ENCODE measurements at regions not wholly inside any gene's neighbourhood (a gene's known extent, or its start where the extent isn't known, plus 50 kb on each side); places are given as distances from the start of the nearest gene placed in this dataset.

GRCh38 chr2:142472382-142472781 is 341.6 kb upstream of the LRP1B start:
- no peak overlapping the region for H3K9ac ChIP-seq
- CTCF ChIA-PET = interaction anchor here (1.0 kb wide), 1 partner anchor 46 kb away, joined by 4 read pairs; no protein-coding TSS in a partner anchor
- no peaks in the 10 kb centered on the region for H4K20me1 ChIP-seq (ENCODE audit: insufficient read depth)
- H3K79me2 ChIP-seq (ENCODE audit: insufficient read depth) = no peaks in the 10 kb centered on the region
- no peaks in the 10 kb centered on the region for H3K9me2 ChIP-seq
- no peak overlapping the region for H3K4me2 ChIP-seq
- DNase-seq = no peak
- H3K27me3 ChIP-seq (ENCODE audit: insufficient read depth) = no peaks in the 10 kb centered on the region
- no peaks in the 10 kb centered on the region for H3K9me3 ChIP-seq
- TF ChIP-seq FOXJ3 (CRISPR knock-in tag; IDR thresholded peaks at IDR 0.05) (no peak), REST (IDR thresholded peaks at IDR 0.05; ENCODE audit: low read depth, low read length) (no peak), MAX (IDR thresholded peaks at IDR 0.05; ENCODE audit: low read depth) (no peak), YY1 (IDR thresholded peaks at IDR 0.05; ENCODE audit: low read depth) (no peak), NRF1 (IDR thresholded peaks at IDR 0.05; ENCODE audit: low read depth, low read length) (no peak), USF2 (IDR thresholded peaks at IDR 0.05; ENCODE audit: borderline replicate concordance, low read depth, low read length) (no peak), CTCF (IDR thresholded peaks at IDR 0.05) (no peak), RAD21 (IDR thresholded peaks at IDR 0.05; ENCODE audit: low read length) (no peak), MXI1 (IDR thresholded peaks at IDR 0.05; ENCODE audit: low read depth, low read length) (no peak), FOXM1 (IDR thresholded peaks at IDR 0.05; ENCODE audit: low read depth) (no peak), GATA2 (CRISPR knock-in tag; IDR thresholded peaks at IDR 0.05) (no peak), EZH2phosphoT487 (IDR thresholded peaks at IDR 0.05; ENCODE audit: borderline replicate concordance, low read depth) (no peak), FOSL2 (IDR thresholded peaks at IDR 0.05; ENCODE audit: borderline replicate concordance, low read depth) (no peak), JUND (IDR thresholded peaks at IDR 0.05) (no peak), RXRA (IDR thresholded peaks at IDR 0.05; ENCODE audit: borderline replicate concordance, low read depth) (no peak), IRF3 (IDR thresholded peaks at IDR 0.05; ENCODE audit: low read depth, low read length) (no peak), MEF2A (IDR thresholded peaks at IDR 0.05; ENCODE audit: borderline replicate concordance, low read depth) (no peak), USF1 (IDR thresholded peaks at IDR 0.05; ENCODE audit: borderline replicate concordance, low read depth) (no peak), ZBTB33 (IDR thresholded peaks at IDR 0.05; ENCODE audit: borderline replicate concordance, low read depth) (no peak), SMC3 (IDR thresholded peaks at IDR 0.05; ENCODE audit: low read depth, low read length) (no peak)
- no peaks in the 10 kb centered on the region for H3K4me1 ChIP-seq (ENCODE audit: control insufficient read depth in 1 of 2, insufficient read depth in 2 of 2, low read depth in 1 of 2, low read length in 1 of 2)
- no peaks in the 10 kb centered on the region for H3F3A ChIP-seq (replicated peaks; ENCODE audit: insufficient read depth)
- WGBS (ENCODE audit: low lambda C conversion rate) = 25% methylated on average over 1 of the region's 1 CpG
- POLR2A ChIA-PET = no interaction called here
- no peak overlapping the region for H2AFZ ChIP-seq (ENCODE audit: low read depth)
- H3K4me3 ChIP-seq (ENCODE audit: low read depth in 2 of 2, low read length in 1 of 2) = no peak overlapping the region
- H3K27ac ChIP-seq (ENCODE audit: low read depth in 2 of 2, low read length in 1 of 2) = no peak overlapping the region
- H3K36me3 ChIP-seq (replicated peaks in 1 of 2; ENCODE audit: control insufficient read depth in 1 of 2, insufficient read depth in 2 of 2, low read length in 1 of 2) = no peaks in the 10 kb centered on the region
